ENCODE measurements at regions not wholly inside any gene's neighbourhood (a gene's known extent, or its start where the extent isn't known, plus 50 kb on each side); places are given as distances from the start of the nearest gene placed in this dataset.

- TF ChIP-seq, protein P1, sequence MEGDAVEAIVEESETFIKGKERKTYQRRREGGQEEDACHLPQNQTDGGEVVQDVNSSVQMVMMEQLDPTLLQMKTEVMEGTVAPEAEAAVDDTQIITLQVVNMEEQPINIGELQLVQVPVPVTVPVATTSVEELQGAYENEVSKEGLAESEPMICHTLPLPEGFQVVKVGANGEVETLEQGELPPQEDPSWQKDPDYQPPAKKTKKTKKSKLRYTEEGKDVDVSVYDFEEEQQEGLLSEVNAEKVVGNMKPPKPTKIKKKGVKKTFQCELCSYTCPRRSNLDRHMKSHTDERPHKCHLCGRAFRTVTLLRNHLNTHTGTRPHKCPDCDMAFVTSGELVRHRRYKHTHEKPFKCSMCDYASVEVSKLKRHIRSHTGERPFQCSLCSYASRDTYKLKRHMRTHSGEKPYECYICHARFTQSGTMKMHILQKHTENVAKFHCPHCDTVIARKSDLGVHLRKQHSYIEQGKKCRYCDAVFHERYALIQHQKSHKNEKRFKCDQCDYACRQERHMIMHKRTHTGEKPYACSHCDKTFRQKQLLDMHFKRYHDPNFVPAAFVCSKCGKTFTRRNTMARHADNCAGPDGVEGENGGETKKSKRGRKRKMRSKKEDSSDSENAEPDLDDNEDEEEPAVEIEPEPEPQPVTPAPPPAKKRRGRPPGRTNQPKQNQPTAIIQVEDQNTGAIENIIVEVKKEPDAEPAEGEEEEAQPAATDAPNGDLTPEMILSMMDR (conservative IDR thresholded peaks at IDR 0.05; ENCODE audit: low read depth, low read length), result 0 out of 2 replicates have a peak, but pooled peaks have one; percentile 15
- TF ChIP-seq EZH2 (IDR thresholded peaks at IDR 0.05; ENCODE audit: borderline replicate concordance, low read depth, low read length, poor library complexity, severe bottlenecking), result no peak
- no TSS peak for BruUV-seq (replicated peaks)
- H3K36me3 ChIP-seq (ENCODE audit: insufficient read depth, low read length, poor library complexity, severe bottlenecking), result no peaks in the 10 kb centered on the region
- H3K27ac ChIP-seq (ENCODE audit: low read depth, low read length, poor library complexity, severe bottlenecking), result no peak overlapping the region
- H3K9me3 ChIP-seq (ENCODE audit: low read depth, low read length, poor library complexity, severe bottlenecking), result no peaks in the 10 kb centered on the region
- no peaks in the 10 kb centered on the region for H3K4me1 ChIP-seq (ENCODE audit: insufficient read depth, low read length, poor library complexity, severe bottlenecking)
- no peak for DNase-seq (ENCODE audit: low spot score)
- intact Hi-C loops (cut with micrococcal nuclease; ENCODE audit: unreplicated experiment), result no loop called here
- H3K27me3 ChIP-seq (replicated peaks; ENCODE audit: insufficient read depth, low read depth, low read length, poor library complexity), result peaks cover 7% of the 10 kb centered on the region
- no peak overlapping the region for H3K4me3 ChIP-seq (ENCODE audit: low read depth, low read length, poor library complexity, severe bottlenecking)
- ChIA-PET POLR2A (ENCODE audit: low non-redundant PET) (no interaction called here), CTCF (no interaction called here)
Observed at GRCh38 chr2:198930170-198930569, 527.6 kb downstream of the SATB2 start.

DNA sequence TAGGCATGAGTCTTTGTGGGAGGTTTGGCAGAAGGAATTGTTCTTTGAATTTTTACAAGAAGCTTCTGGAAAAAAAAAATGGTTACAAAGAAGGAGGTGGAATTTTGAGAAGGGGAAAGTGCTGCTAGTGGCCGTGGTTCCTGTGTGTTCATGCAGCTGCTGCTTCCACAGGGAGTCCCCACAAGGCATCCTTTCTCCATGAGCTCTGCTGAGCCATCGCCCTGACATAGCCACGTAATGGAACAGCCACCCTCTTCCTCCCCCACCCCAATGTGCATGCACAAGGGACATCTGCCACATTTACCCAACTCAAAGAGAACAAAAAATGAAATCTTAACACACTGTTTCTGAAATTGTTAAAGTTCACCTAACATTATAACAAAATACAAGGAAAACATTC, 529.7 kb downstream of the SATB2 start:
- H3K4me3 ChIP-seq (ENCODE audit: low read depth, low read length, poor library complexity, severe bottlenecking), result no peak overlapping the region
- H3K4me1 ChIP-seq (ENCODE audit: insufficient read depth, low read length, poor library complexity, severe bottlenecking), result no peaks in the 10 kb centered on the region
- H3K36me3 ChIP-seq (ENCODE audit: insufficient read depth, low read length, poor library complexity, severe bottlenecking), result no peaks in the 10 kb centered on the region
- H3K27me3 ChIP-seq (replicated peaks; ENCODE audit: insufficient read depth, low read depth, low read length, poor library complexity), result peaks cover 7% of the 10 kb centered on the region
- POLR2A ChIA-PET (ENCODE audit: low non-redundant PET), result no interaction called here
- no peak for DNase-seq (ENCODE audit: low spot score)
- TF ChIP-seq, protein P1 (conservative IDR thresholded peaks at IDR 0.05; ENCODE audit: low read depth, low read length), result no peak
- no peak for TF ChIP-seq EZH2 (IDR thresholded peaks at IDR 0.05; ENCODE audit: borderline replicate concordance, low read depth, low read length, poor library complexity, severe bottlenecking)
- intact Hi-C loops (cut with micrococcal nuclease; ENCODE audit: unreplicated experiment), result no loop called here
- no peak overlapping the region for H3K27ac ChIP-seq (ENCODE audit: low read depth, low read length, poor library complexity, severe bottlenecking)
- CTCF ChIA-PET, result no interaction called here
- BruUV-seq (replicated peaks), result no TSS peak
- no peaks in the 10 kb centered on the region for H3K9me3 ChIP-seq (ENCODE audit: low read depth, low read length, poor library complexity, severe bottlenecking)

DNA sequence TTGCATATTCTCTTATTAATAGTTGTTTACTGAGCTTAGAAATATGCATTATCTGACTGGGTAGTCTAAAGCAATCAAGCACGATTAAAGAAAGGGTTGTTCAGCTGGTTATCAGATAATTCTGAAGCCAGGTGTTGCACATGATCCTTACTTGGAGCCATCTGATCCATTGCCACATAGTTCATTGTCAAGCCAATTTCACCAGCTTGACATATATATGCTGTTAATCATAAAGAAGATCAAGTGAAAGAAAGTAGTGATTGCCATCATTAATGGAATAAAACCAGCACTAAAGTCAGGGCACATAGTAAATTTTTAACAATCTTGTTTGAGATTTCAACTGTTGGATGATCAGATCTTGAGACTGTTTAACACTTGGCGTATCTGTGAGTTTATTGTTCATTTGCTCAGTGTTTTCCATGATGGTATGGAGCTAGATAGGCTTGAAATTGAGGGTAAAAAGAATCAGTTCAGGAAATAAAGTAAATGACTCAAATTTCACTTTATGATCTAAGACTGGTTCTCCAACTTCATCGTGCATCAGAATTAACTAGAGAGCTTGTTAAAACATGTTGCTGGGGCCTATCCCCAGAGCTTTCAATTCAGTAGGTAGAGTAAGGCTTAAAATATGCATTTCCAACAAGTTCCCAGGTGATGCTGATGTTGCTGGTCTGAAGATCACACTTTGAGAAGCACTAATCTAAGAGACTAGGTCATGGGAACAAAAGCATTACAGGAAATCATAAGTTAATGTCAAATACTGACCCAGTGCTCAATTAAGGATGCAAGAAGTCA, 539.6 kb downstream of the SATB2 start:
- intact Hi-C loops (cut with micrococcal nuclease; ENCODE audit: unreplicated experiment), result no loop called here
- Histone ChIP-seq H3K4me1 (ENCODE audit: insufficient read depth, low read length, poor library complexity, severe bottlenecking) (no peaks in the 10 kb centered on the region), H3K36me3 (ENCODE audit: insufficient read depth, low read length, poor library complexity, severe bottlenecking) (no peaks in the 10 kb centered on the region), H3K4me3 (ENCODE audit: low read depth, low read length, poor library complexity, severe bottlenecking) (no peak overlapping the region), H3K9me3 (ENCODE audit: low read depth, low read length, poor library complexity, severe bottlenecking) (no peaks in the 10 kb centered on the region), H3K27me3 (replicated peaks; ENCODE audit: insufficient read depth, low read depth, low read length, poor library complexity) (no peaks in the 10 kb centered on the region), H3K27ac (ENCODE audit: low read depth, low read length, poor library complexity, severe bottlenecking) (no peak overlapping the region)
- TF ChIP-seq, protein P1 (conservative IDR thresholded peaks at IDR 0.05; ENCODE audit: low read depth, low read length), result no peak
- no peak for TF ChIP-seq EZH2 (IDR thresholded peaks at IDR 0.05; ENCODE audit: borderline replicate concordance, low read depth, low read length, poor library complexity, severe bottlenecking)
- CTCF ChIA-PET, result no interaction called here
- no TSS peak for BruUV-seq (replicated peaks)
- DNase-seq (ENCODE audit: low spot score), result no peak
- POLR2A ChIA-PET (ENCODE audit: low non-redundant PET), result no interaction called here

Data from A673 (cell line).